Suprapubic skin (tissue), 4 donors: ENCODE measurements at regions not wholly inside any gene's neighbourhood (a gene's known extent, or its start where the extent isn't known, plus 50 kb on each side); places are given as distances from the start of the nearest gene placed in this dataset.

Source experiments
- CTCF ChIP-seq, 2 donors: fragments of 200-600 bp in 1 of 2; fragments of 450-650 bp in 1 of 2; sonication (generic) in 1 of 2; IDR thresholded peaks; one replicate each; pipeline ENCODE4 v1.5.1; 2016 to 2019; ENCODE audit warnings: antibody characterized with exemption in 2 of 2, mild to moderate bottlenecking in 1 of 2, moderate library complexity in 1 of 2
- EP300 ChIP-seq: sonication (generic); formaldehyde crosslinking; IDR thresholded peaks from one replicate; pipeline ENCODE4 v1.6.1; 2017; ENCODE audit warnings: antibody characterized with exemption
- POLR2A ChIP-seq, 2 donors: fragments of 450-650 bp; IDR thresholded peaks; one replicate each; pipeline ENCODE4 v1.6.1; 2017; ENCODE audit warnings: antibody characterized with exemption in 2 of 2, mild to moderate bottlenecking in 2 of 2, moderate library complexity in 2 of 2
- POLR2AphosphoS5 ChIP-seq, 3 donors: sonication (generic); formaldehyde crosslinking; IDR thresholded peaks; one replicate each; pipeline ENCODE4 v1.6.1; 2017; ENCODE audit warnings: antibody characterized with exemption in 3 of 3

GRCh38 chr3:67940210-67940952, 286.0 kb upstream of the SUCLG2 start:
- no peak for TF ChIP-seq POLR2A (IDR thresholded peaks at IDR 0.05)
- TF ChIP-seq CTCF (IDR thresholded peaks at IDR 0.05) = no peak
- no peak for TF ChIP-seq POLR2AphosphoS5 (IDR thresholded peaks at IDR 0.05)
- TF ChIP-seq EP300 = no peak
